ENCODE measurements at regions not wholly inside any gene's neighbourhood (a gene's known extent, or its start where the extent isn't known, plus 50 kb on each side); places are given as distances from the start of the nearest gene placed in this dataset.
"Not testable (repeated sequence)": the region's sequence is repeated elsewhere in the genome, so short reads cannot be mapped to it uniquely, and the experiment has no call there.

DNA sequence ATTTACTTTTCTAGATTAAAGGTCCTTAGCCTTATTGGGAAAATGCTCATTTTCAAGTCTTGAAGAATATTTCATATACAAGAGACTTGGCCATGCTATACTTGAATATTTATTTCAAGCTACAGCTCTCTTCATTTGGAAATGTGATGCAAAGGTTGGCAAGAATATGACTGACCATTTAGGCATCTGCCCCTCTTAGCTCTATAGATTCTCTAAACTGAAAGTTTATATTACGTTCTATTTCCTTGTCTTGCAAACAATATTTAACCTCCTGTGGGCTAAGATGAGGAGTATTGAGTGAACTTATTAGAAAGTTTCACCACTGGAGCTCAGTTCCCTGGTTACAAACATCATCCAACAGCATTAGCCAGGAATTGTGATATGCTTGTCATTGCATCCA, 593.1 kb downstream of the MAT2B start:
- DNase-seq (ENCODE audit: low read depth in 3 of 3) = no peak

DNA sequence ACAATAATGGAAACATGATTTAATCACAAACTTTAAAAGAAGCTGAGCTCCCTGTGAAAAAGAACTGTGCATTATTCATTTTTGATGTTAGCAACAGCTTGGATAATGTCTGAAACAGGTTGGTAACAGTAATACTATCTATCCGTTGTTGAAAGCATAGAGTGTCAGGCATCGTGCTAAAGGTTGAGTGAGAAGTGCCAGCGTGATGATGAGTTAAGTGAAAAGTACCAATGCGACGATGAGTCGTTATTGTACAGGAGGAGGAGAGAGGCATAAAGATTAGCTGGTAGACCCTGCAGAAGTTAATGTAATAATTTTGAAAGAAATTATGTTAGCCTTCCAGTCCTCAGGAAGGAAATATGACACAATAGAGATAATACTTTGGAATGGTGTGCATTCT, 593.6 kb downstream of the MAT2B start:
- no peak for DNase-seq (ENCODE audit: low read depth in 3 of 3)

DNA sequence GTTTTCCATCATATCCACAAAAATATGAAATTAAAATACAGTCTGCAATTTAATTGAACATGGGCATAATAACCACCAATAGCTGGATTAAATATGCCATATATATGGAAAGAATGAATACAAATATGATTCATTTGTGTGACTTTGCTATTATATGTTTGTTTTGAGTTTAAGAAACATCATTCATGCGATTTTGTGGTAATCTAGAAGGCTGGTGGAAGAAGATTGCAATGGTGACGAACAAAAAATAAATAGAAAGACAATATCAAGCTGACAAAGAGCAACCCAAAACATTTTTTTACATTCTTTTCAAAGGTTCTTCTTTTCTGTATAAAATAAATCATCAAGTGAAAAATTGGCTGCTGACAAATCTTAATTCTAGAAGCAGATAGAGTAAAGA, 610.0 kb downstream of the MAT2B start:
- no peak for DNase-seq (ENCODE audit: low read depth in 3 of 3)

- no peak for DNase-seq (ENCODE audit: low read depth in 3 of 3)
These were observed 614.5 kb downstream of the MAT2B start for GRCh38 chr5:164119806-164120447.

DNA sequence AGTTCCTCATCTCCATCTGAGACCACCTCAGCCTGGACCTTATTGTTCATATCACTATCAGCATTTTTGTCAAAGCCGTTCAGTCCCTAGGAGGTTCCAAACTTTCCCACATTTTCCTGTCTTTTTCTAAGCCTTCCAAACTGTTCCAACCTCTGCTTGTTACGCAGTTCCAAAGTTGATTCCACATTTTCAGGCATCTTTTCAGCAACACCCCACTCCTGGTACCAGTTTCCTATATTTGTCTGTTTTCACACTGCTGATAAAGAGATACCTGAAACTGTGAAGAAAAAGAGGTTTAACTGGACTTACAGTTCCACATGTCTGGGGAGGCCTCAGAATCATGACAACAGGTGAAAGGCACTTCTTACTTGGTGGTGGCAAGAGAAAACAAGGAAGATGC, 622.1 kb downstream of the MAT2B start:
- DNase-seq (ENCODE audit: low read depth in 3 of 3) = no peak

DNA sequence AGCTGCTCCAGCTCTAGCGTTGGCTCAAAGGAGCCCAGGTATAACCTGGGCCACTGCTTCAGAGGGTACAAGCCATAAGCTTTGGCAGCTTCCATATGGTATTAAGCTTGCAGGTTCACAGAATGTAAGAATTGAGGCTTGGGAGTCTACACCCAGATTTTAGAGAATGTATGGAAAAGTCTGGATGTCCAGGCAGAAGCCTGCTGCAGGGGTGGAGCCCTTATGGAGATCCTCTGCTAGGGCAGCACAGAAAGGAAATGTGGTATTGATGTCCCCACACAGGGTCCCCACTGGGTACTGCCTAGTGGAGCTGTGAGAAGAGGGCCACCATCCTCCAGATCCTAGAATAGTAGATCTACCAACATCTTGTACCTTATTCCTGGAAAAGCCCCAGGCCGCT, 626.9 kb downstream of the MAT2B start:
- no peak for DNase-seq (ENCODE audit: low read depth in 3 of 3)

GRCh38 chr5:164137095-164137494, 631.7 kb downstream of the MAT2B start:
- DNase-seq (ENCODE audit: low read depth in 3 of 3) = no peak

DNA sequence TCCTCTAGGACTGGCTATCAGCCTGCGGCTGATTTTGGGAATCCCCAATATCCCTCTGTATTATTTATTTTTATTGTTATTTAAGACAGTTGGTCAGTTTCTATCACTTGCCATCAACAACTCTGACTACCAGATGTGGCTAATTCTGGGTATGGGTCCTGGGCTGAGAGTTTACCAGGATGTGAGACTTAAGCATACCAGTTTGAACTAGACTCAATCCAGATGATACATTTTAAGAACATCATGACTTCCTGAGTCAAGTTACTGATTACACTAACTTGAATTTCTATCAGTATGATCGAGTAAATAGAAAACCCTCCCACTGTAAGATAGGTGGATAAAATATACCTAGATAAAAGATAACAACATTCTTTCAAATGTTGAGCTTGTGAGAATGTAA, 634.0 kb downstream of the MAT2B start:
- DNase-seq (ENCODE audit: low read depth in 3 of 3) = no peak

GRCh38 chr5:164145458-164145857, 640.0 kb downstream of the MAT2B start:
- no peak for DNase-seq (ENCODE audit: low read depth in 3 of 3)

GRCh38 chr5:164146223-164146622, 640.8 kb downstream of the MAT2B start:
- DNase-seq (ENCODE audit: low read depth in 3 of 3) = no peak

DNA sequence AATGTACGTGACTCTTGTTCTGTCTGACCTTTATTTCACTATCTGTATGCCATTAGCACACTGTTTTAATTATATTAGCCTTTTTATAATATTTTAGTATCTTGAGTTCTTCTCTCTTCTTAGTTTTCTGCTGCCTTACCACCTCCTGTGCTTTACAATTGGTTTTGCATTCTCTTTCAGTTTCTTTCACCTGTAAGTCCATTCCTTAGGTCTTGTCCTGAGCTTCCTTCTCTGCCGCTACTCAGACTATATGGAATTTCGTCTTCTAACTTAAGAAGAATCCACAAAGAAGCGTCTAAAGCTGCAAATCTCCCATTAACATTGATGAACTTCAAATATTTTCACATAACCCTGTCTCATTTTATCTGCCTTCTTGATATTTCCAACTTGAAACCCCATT, 642.9 kb downstream of the MAT2B start:
- no peak for DNase-seq (ENCODE audit: low read depth in 3 of 3)

DNA sequence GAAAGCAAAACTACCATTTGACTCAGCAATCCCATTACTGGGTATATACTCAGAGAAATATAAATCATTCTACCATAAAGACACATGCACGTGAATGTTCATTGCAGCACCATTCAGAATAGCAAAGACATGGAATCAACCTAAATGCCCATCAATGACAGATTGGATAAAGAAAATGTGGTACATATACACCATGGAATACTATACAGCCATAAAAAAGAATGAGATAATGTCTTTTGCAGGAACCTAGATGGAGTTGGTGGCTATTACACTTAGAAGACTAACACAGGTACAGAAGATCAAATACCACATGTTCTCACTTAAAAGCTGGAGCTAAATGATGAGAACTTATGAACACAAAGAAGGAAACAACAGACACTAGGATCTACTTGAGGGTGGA, 647.1 kb downstream of the MAT2B start:
- not testable (repeated sequence) for DNase-seq (ENCODE audit: low read depth in 3 of 3)

DNA sequence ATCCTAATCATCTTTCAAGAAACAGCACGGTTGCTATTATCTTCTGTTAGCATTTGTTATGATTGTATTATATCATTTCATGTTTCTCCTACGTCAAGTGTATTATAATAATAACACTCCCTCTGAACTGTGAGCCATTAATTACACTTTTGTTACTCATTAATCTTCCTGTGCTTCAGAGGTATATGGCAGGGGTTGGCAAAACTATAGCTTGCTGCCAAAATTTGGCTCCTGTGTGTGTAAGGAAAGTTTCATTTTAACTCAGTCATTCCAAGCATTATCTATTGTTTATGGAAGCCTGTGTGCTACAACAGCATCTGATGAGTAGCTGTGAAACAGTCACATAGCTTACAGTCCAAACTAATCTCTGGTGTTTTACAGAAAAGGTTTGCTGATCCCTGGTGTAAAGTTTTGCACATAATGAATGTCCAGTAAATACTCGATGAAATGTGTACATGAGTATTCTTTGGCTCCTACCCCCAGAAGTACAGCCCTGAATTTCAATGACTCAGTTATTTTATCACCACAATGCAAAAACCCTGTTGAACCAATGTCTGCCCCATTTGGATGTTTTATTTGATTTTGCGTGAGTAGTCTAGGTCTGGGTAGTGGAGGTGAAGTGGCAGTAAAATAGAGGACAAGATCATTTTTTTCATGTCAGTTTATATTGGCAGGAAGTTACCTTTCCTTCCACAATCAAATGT, 648.2 kb downstream of the MAT2B start:
- DNase-seq (ENCODE audit: low read depth in 3 of 3) = no peak

DNA sequence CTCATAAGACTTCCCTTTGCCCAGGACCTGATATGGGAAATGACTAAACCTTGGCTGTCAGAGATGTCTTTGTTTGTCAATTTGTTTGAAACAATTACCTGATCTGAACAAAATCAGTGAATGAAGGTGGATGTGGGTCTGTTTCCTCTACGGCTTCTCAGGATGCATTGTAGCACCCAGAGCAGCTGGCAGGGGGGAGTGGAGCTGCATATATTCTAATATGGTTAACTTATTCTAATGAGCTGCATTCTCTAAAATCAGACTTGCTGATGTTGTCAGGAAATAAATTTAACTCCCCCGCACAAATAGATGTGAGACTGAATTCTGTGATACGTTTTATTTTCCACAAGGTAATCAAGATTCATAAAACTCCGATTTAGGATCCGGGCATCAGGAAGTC, 665.4 kb downstream of the MAT2B start:
- DNase-seq (ENCODE audit: low read depth in 3 of 3) = no peak

- DNase-seq (ENCODE audit: low read depth in 3 of 3) = no peak
These were observed 669.7 kb downstream of the MAT2B start for GRCh38 chr5:164175083-164175482.

- no peak for DNase-seq (ENCODE audit: low read depth in 3 of 3)
These were observed 674.0 kb downstream of the MAT2B start for GRCh38 chr5:164179406-164179805.

GRCh38 chr5:164181604-164182003, 676.2 kb downstream of the MAT2B start:
- DNase-seq (ENCODE audit: low read depth in 3 of 3) = no peak

GRCh38 chr5:164184158-164184557, 678.7 kb downstream of the MAT2B start:
- no peak for DNase-seq (ENCODE audit: low read depth in 3 of 3)

- DNase-seq (ENCODE audit: low read depth in 3 of 3) = no peak
These were observed 679.6 kb downstream of the MAT2B start for GRCh38 chr5:164185000-164185399.

GRCh38 chr5:164186550-164186949, 681.1 kb downstream of the MAT2B start:
- no peak for DNase-seq (ENCODE audit: low read depth in 3 of 3)

DNA sequence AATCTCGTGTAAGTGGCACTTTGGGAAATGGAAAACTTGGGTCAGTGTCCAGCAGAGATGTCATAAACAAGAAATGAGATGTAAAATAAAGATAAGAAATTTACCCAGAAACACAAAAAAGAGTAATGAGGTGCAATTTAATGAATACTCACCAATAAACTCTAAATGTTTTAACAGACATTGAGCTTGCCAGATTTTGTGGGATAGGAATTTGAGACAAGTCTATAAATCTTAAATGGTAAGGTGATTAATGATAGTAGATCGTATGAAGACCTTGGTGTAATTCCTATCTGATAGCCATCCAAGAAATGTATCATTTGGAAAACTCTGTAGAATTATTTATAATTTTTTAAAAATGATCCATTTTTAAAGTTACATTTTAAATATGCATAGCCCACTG, 682.4 kb downstream of the MAT2B start:
- DNase-seq (ENCODE audit: low read depth in 3 of 3) = no peak

GRCh38 chr5:164188733-164189148, 683.3 kb downstream of the MAT2B start:
- DNase-seq (ENCODE audit: low read depth in 3 of 3) = no peak

DNA sequence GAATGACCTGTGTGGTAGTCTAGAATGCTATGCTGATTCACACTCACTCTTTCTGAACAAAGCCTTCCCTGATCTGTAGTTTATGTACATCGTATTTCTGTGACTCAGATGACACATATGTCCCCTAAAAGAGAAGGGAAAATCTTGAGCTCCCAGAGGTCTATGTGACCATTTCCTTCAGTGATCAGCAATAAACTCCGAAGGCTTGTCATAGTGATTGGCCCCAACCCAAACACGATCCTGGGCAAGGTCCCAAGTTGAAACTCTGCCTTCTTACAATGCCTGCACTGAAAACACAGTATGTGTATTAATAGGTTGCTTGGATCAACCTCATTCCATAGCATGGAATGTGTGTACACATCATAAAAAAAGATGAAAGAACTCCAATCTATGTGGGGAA, 685.8 kb downstream of the MAT2B start:
- no peak for DNase-seq (ENCODE audit: low read depth in 3 of 3)

DNA sequence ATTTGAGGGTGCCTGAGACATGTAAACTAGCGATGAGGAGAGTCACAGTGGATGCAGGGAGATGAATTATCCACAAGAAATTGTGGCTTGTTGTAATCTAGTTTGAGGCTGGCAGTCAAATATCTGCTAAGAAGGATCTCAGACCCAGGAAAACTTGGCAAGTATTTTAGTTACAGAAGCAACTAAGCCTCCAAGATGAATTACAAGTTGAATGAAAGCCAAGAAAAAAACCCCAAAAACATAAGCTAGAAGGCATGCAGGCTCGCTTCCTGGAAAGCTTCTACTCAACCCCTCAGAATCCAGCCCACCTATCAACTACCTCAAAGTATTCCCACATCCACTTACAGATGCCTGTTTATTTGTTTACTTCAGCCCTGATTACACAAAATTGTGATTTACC, 696.9 kb downstream of the MAT2B start:
- no peak for DNase-seq (ENCODE audit: low read depth in 3 of 3)
